Body of pancreas (tissue), 4 donors: ENCODE measurements at regions not wholly inside any gene's neighbourhood (a gene's known extent, or its start where the extent isn't known, plus 50 kb on each side); places are given as distances from the start of the nearest gene placed in this dataset.

Experiments
- CTCF ChIP-seq, 7 experiments: fragments of 450-650 bp in 4 of 7; fragments of 200-600 bp in 3 of 7; sonication (generic) in 3 of 7; IDR thresholded peaks; one replicate each; pipeline ENCODE4 v1.5.1; 2016 to 2019; ENCODE audit warnings: antibody characterized with exemption in 7 of 7
- POLR2A ChIP-seq, 3 donors: fragments of 450-650 bp; IDR thresholded peaks; one replicate each; pipeline ENCODE4 v1.6.1; 2016; ENCODE audit warnings: antibody characterized with exemption in 3 of 3, mild to moderate bottlenecking in 2 of 3

- TF ChIP-seq CTCF (IDR thresholded peaks at IDR 0.05) (no peak), POLR2A (IDR thresholded peaks at IDR 0.05) (no peak)
Observed at GRCh38 chr7:145511004-145511403, 605.6 kb upstream of the CNTNAP2 start.
